Type B pancreatic cell (in vitro differentiated cells): ENCODE measurements at regions not wholly inside any gene's neighbourhood (a gene's known extent, or its start where the extent isn't known, plus 50 kb on each side); places are given as distances from the start of the nearest gene placed in this dataset.

Experiments used
- DNase-seq: peaks from one replicate; pipeline ENCODE4 v3.0.0; 2021; ENCODE audit warnings: mixed read lengths; ENCODE audit not compliant: unreplicated experiment; ENCODE audit errors: extremely low spot score
- H3K27ac Mint-ChIP-seq: 2 replicates; pipeline ENCODE4 v1.8.0; 2021; ENCODE audit warnings: mild to moderate bottlenecking, mixed read lengths
- H3K27me3 Mint-ChIP-seq: 2 replicates; pipeline ENCODE4 v1.8.0; 2021; ENCODE audit warnings: mixed read lengths
- H3K36me3 Mint-ChIP-seq: 2 replicates; pipeline ENCODE4 v1.8.0; 2021; ENCODE audit warnings: mixed read lengths
- H3K4me1 Mint-ChIP-seq: one replicate; pipeline ENCODE4 v1.8.0; 2021; ENCODE audit warnings: mixed read lengths; ENCODE audit not compliant: unreplicated experiment
- H3K4me3 Mint-ChIP-seq: 2 replicates; pipeline ENCODE4 v1.8.0; 2021; ENCODE audit warnings: mild to moderate bottlenecking, mixed read lengths
- H3K9me3 Mint-ChIP-seq: 2 replicates; pipeline ENCODE4 v1.8.0; 2021; ENCODE audit warnings: mixed read lengths
- CTCF ChIP-seq: fragments of 200-600 bp; sonication (generic); conservative IDR thresholded peaks from 2 replicates; pipeline ENCODE4 v1.5.0; 2021; ENCODE audit warnings: antibody characterized with exemption, mild to moderate bottlenecking

- H3K27me3 Mint-ChIP-seq = peaks cover 14% of the 10 kb centered on the region
- no peak overlapping the region for H3K4me3 Mint-ChIP-seq
- DNase-seq = no peak
- no peak overlapping the region for H3K27ac Mint-ChIP-seq
- H3K9me3 Mint-ChIP-seq = peaks cover 13% of the 10 kb centered on the region
- H3K4me1 Mint-ChIP-seq = peaks cover 3% of the 10 kb centered on the region
- no peaks in the 10 kb centered on the region for H3K36me3 Mint-ChIP-seq
- TF ChIP-seq CTCF = no peak
Observed at GRCh38 chr1:30095051-30095450, 628.3 kb downstream of the MATN1 start.

- DNase-seq = no peak
- no peak overlapping the region for H3K4me3 Mint-ChIP-seq
- peaks cover 13% of the 10 kb centered on the region for H3K27me3 Mint-ChIP-seq
- H3K36me3 Mint-ChIP-seq = no peaks in the 10 kb centered on the region
- H3K27ac Mint-ChIP-seq = no peak overlapping the region
- peaks cover 16% of the 10 kb centered on the region for H3K4me1 Mint-ChIP-seq
- TF ChIP-seq CTCF = no peak
- H3K9me3 Mint-ChIP-seq = peaks cover 13% of the 10 kb centered on the region
Observed at GRCh38 chr1:30092051-30092858, 631.1 kb downstream of the MATN1 start.

GRCh38 chr1:30090162-30090820 lies 633.1 kb downstream of the MATN1 start:
- no peak for DNase-seq
- Mint-ChIP-seq H3K9me3 (peaks cover 13% of the 10 kb centered on the region), H3K27me3 (peaks cover 20% of the 10 kb centered on the region), H3K4me1 (peaks cover 21% of the 10 kb centered on the region), H3K36me3 (no peaks in the 10 kb centered on the region), H3K27ac (no peak overlapping the region), H3K4me3 (no peak overlapping the region)
- TF ChIP-seq CTCF = no peak

- no peak for TF ChIP-seq CTCF
- H3K4me3 Mint-ChIP-seq = no peak overlapping the region
Observed at GRCh38 chr1:30089024-30089430, 634.4 kb downstream of the MATN1 start.

GRCh38 chr1:30088594-30088993 lies 634.8 kb downstream of the MATN1 start:
- Mint-ChIP-seq H3K9me3 (peaks cover 13% of the 10 kb centered on the region), H3K4me3 (no peak overlapping the region), H3K27me3 (peaks cover 25% of the 10 kb centered on the region), H3K4me1 (peaks cover 28% of the 10 kb centered on the region), H3K27ac (no peak overlapping the region), H3K36me3 (no peaks in the 10 kb centered on the region)
- no peak for DNase-seq
- no peak for TF ChIP-seq CTCF

More at GRCh38 chr1:30089024-30089430, 634.4 kb downstream of the MATN1 start:
- Mint-ChIP-seq H3K9me3 (peaks cover 13% of the 10 kb centered on the region), H3K27ac (no peak overlapping the region), H3K4me1 (peaks cover 24% of the 10 kb centered on the region), H3K27me3 (peaks cover 21% of the 10 kb centered on the region), H3K36me3 (no peaks in the 10 kb centered on the region)
- DNase-seq = no peak
